ENCODE measurements at regions not wholly inside any gene's neighbourhood (a gene's known extent, or its start where the extent isn't known, plus 50 kb on each side); places are given as distances from the start of the nearest gene placed in this dataset.

- WGBS (ENCODE audit: low lambda C conversion rate), result 28% methylated on average over 3 of the region's 3 CpGs
- H3K4me1 ChIP-seq (ENCODE audit: insufficient read depth, low read length), result no peaks in the 10 kb centered on the region
- no peaks in the 10 kb centered on the region for H3K9me3 ChIP-seq (ENCODE audit: low read length)
- no peak overlapping the region for H3K4me2 ChIP-seq (ENCODE audit: low read depth, low read length)
- H4K20me1 ChIP-seq (ENCODE audit: insufficient read depth, low read length), result no peaks in the 10 kb centered on the region
- H3K36me3 ChIP-seq (replicated peaks in 1 of 2; ENCODE audit: control insufficient read depth in 1 of 2, insufficient read depth in 2 of 2, low read length in 2 of 2), result no peaks in the 10 kb centered on the region
- intact Hi-C loops (cut with micrococcal nuclease; ENCODE audit: unreplicated experiment), result no loop called here
- FAIRE-seq, result no peak
- in situ Hi-C loops (cut with HindIII; ENCODE audit: extremely low pct_ligation_motif_present, low pct_unique_long_range_greater_than_20kb), result no loop called here
- BruUV-seq (replicated peaks), result no TSS peak
- DNase-seq (ENCODE audit: low spot score), result no peak
- ATAC-seq, result no peak
- TF ChIP-seq MAFF (IDR thresholded peaks at IDR 0.05; ENCODE audit: low read depth, low read length) (peak; percentile 74), KAT8 (CRISPR knock-in tag; IDR thresholded peaks at IDR 0.05) (no peak), ELK4 (CRISPR knock-in tag; IDR thresholded peaks at IDR 0.05; ENCODE audit: borderline replicate concordance) (no peak), MAFK (conservative IDR thresholded peaks at IDR 0.05 in 1 of 2, IDR thresholded peaks at IDR 0.05 in 1 of 2; ENCODE audit: low read length in 2 of 2) (peak; percentile 67 to 79; a peak in 3 of 4 replicates)
- ChIA-PET POLR2A (no interaction called here), CTCF (ENCODE audit: low intra/inter-chr PET ratio, low total read pairs) (no interaction called here)
- H3K4me3 ChIP-seq (replicated peaks in 1 of 3; ENCODE audit: insufficient read depth in 1 of 3, low read depth in 2 of 3, low read length in 3 of 3), result no peak overlapping the region
- H2AFZ ChIP-seq (ENCODE audit: low read length), result no peak overlapping the region
- no peak overlapping the region for H3K27ac ChIP-seq (ENCODE audit: extremely low read length, insufficient read depth, low read length)
- no peaks in the 10 kb centered on the region for H3K27me3 ChIP-seq (ENCODE audit: control insufficient read depth in 1 of 2, insufficient read depth in 2 of 2, low read length in 2 of 2)
- H3K9ac ChIP-seq (ENCODE audit: insufficient read depth, low read depth, low read length), result no peak overlapping the region
- H3K79me2 ChIP-seq (ENCODE audit: insufficient read depth, low read length), result no peaks in the 10 kb centered on the region
Observed at GRCh38 chr9:2377117-2377516, 244.5 kb upstream of the VLDLR start.

DNA sequence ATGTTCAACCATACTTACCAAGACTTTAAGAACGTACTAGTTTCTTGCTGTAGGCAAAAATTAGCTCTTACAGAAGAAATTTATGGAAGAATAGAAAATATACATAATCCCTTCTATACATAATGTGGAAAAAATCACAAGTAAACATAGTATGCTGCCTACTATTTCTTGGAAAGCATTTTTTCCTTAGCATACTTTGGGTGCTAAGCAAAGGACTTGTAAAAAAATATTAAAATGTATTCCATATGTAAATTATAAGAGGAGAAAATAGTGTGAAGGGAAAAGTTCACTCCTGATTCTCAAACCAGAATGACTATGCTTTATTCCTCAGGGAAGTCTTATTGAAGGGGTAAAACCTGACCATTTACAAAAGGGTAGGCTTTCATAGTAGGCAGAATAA, 243.8 kb upstream of the VLDLR start:
- H2AFZ ChIP-seq (ENCODE audit: low read length), result no peak overlapping the region
- H3K36me3 ChIP-seq (replicated peaks in 1 of 2; ENCODE audit: control insufficient read depth in 1 of 2, insufficient read depth in 2 of 2, low read length in 2 of 2), result no peaks in the 10 kb centered on the region
- H3K4me1 ChIP-seq (ENCODE audit: insufficient read depth, low read length), result no peaks in the 10 kb centered on the region
- TF ChIP-seq KLF12 (CRISPR knock-in tag; IDR thresholded peaks at IDR 0.05; ENCODE audit: borderline replicate concordance) (no peak), ZNF883 (CRISPR knock-in tag; IDR thresholded peaks at IDR 0.05; ENCODE audit: not compliant biosample characterization) (no peak), RARG (CRISPR knock-in tag; IDR thresholded peaks at IDR 0.05; ENCODE audit: low read depth) (no peak), ONECUT2 (CRISPR knock-in tag; IDR thresholded peaks at IDR 0.05) (no peak), GTF2F1 (IDR thresholded peaks at IDR 0.05; ENCODE audit: low read length) (no peak), ZMYM3 (CRISPR knock-in tag; IDR thresholded peaks at IDR 0.05) (no peak)
- FAIRE-seq (no peak), ATAC-seq (no peak), DNase-seq (ENCODE audit: low spot score) (no peak)
- H3K4me2 ChIP-seq (ENCODE audit: low read depth, low read length), result no peak overlapping the region
- no TSS peak for BruUV-seq (replicated peaks)
- no peaks in the 10 kb centered on the region for H3K9me3 ChIP-seq (ENCODE audit: low read length)
- intact Hi-C loops (cut with micrococcal nuclease; ENCODE audit: unreplicated experiment), result no loop called here
- no peak overlapping the region for H3K9ac ChIP-seq (ENCODE audit: insufficient read depth, low read depth, low read length)
- H3K79me2 ChIP-seq (ENCODE audit: insufficient read depth, low read length), result no peaks in the 10 kb centered on the region
- CTCF ChIA-PET (ENCODE audit: low intra/inter-chr PET ratio, low total read pairs), result no interaction called here
- no peaks in the 10 kb centered on the region for H3K27me3 ChIP-seq (ENCODE audit: control insufficient read depth in 1 of 2, insufficient read depth in 2 of 2, low read length in 2 of 2)
- no peak overlapping the region for H3K27ac ChIP-seq (ENCODE audit: extremely low read length, insufficient read depth, low read length)
- in situ Hi-C loops (cut with HindIII; ENCODE audit: extremely low pct_ligation_motif_present, low pct_unique_long_range_greater_than_20kb), result no loop called here
- no peak overlapping the region for H3K4me3 ChIP-seq (replicated peaks in 1 of 3; ENCODE audit: insufficient read depth in 1 of 3, low read depth in 2 of 3, low read length in 3 of 3)
- no peaks in the 10 kb centered on the region for H4K20me1 ChIP-seq (ENCODE audit: insufficient read depth, low read length)
- WGBS (ENCODE audit: low lambda C conversion rate), result 3% methylated on average over 1 of the region's 1 CpG
- POLR2A ChIA-PET, result no interaction called here

Data from HepG2 (cell line).